ENCODE measurements at regions not wholly inside any gene's neighbourhood (a gene's known extent, or its start where the extent isn't known, plus 50 kb on each side); places are given as distances from the start of the nearest gene placed in this dataset.
A peak's percentile ranks its signal among the peaks of the same experiment; 100 is the strongest.

DNA sequence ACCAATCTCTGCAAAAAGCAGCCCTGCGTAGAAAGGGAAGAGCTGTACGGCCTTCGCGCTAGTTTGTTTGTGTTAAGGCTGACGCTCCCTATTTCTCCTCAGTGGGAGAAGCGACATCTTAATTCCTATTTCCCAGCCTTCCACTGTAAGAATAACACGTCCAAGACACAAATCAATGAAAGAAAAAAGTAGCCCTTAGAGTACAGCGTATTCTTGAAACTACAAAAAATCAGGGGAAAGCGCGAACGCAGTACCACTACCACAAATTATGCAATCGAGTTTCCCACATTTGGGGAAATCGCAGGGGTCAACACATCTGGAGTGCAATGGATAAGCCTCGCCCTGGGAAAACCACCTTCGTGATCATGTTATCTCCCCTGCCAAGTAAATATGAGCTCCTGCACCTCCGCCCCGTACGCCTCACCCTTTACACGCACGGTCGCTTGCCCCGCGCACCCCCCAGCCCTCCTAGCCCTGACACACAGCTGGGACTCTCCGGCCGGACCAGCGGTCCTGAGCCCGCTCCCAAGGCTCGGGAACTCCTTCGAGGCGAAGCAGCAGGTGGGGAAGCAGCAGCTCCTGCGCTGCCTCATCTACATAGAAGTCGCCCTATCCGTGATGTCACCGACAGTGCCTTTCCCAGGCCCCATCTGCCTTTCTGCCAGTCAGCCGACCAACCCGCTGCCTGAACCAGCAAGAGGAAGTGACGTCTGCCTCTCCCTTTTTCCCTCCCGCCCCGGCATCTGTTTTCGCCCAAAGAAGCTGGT lies 94.7 kb downstream of the PPIAL4G start (continued):
- TF ChIP-seq, protein P1, sequence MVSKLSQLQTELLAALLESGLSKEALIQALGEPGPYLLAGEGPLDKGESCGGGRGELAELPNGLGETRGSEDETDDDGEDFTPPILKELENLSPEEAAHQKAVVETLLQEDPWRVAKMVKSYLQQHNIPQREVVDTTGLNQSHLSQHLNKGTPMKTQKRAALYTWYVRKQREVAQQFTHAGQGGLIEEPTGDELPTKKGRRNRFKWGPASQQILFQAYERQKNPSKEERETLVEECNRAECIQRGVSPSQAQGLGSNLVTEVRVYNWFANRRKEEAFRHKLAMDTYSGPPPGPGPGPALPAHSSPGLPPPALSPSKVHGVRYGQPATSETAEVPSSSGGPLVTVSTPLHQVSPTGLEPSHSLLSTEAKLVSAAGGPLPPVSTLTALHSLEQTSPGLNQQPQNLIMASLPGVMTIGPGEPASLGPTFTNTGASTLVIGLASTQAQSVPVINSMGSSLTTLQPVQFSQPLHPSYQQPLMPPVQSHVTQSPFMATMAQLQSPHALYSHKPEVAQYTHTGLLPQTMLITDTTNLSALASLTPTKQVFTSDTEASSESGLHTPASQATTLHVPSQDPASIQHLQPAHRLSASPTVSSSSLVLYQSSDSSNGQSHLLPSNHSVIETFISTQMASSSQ (IDR thresholded peaks at IDR 0.05; ENCODE audit: low read depth): no peak
- TF ChIP-seq, protein P1 (CRISPR knock-in tag; IDR thresholded peaks at IDR 0.05; ENCODE audit: borderline replicate concordance): no peak
- no peak for TF ChIP-seq CC2D1A (CRISPR knock-in tag; IDR thresholded peaks at IDR 0.05)
- no peak for TF ChIP-seq ZNF746 (CRISPR knock-in tag; IDR thresholded peaks at IDR 0.05)
- TF ChIP-seq, protein P2, sequence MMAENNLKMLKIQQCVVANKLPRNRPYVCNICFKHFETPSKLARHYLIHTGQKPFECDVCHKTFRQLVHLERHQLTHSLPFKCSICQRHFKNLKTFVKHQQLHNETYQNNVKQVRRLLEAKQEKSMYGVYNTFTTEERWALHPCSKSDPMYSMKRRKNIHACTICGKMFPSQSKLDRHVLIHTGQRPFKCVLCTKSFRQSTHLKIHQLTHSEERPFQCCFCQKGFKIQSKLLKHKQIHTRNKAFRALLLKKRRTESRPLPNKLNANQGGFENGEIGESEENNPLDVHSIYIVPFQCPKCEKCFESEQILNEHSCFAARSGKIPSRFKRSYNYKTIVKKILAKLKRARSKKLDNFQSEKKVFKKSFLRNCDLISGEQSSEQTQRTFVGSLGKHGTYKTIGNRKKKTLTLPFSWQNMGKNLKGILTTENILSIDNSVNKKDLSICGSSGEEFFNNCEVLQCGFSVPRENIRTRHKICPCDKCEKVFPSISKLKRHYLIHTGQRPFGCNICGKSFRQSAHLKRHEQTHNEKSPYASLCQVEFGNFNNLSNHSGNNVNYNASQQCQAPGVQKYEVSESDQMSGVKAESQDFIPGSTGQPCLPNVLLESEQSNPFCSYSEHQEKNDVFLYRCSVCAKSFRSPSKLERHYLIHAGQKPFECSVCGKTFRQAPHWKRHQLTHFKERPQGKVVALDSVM (CRISPR knock-in tag; IDR thresholded peaks at IDR 0.05): no peak
- TF ChIP-seq IRF2 (CRISPR knock-in tag; IDR thresholded peaks at IDR 0.05): no peak
- TF ChIP-seq, protein P3, sequence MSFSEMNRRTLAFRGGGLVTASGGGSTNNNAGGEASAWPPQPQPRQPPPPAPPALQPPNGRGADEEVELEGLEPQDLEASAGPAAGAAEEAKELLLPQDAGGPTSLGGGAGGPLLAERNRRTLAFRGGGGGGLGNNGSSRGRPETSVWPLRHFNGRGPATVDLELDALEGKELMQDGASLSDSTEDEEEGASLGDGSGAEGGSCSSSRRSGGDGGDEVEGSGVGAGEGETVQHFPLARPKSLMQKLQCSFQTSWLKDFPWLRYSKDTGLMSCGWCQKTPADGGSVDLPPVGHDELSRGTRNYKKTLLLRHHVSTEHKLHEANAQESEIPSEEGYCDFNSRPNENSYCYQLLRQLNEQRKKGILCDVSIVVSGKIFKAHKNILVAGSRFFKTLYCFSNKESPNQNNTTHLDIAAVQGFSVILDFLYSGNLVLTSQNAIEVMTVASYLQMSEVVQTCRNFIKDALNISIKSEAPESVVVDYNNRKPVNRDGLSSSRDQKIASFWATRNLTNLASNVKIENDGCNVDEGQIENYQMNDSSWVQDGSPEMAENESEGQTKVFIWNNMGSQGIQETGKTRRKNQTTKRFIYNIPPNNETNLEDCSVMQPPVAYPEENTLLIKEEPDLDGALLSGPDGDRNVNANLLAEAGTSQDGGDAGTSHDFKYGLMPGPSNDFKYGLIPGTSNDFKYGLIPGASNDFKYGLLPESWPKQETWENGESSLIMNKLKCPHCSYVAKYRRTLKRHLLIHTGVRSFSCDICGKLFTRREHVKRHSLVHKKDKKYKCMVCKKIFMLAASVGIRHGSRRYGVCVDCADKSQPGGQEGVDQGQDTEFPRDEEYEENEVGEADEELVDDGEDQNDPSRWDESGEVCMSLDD (CRISPR knock-in tag; IDR thresholded peaks at IDR 0.05; ENCODE audit: borderline replicate concordance): no peak
- no peak for TF ChIP-seq NR2F2 (IDR thresholded peaks at IDR 0.05; ENCODE audit: borderline replicate concordance, low read depth)
- 0 out of 2 replicates have a peak, but pooled peaks have one; percentile 41 for TF ChIP-seq AKAP8 (CRISPR knock-in tag; IDR thresholded peaks at IDR 0.05)
- TF ChIP-seq, protein P4, sequence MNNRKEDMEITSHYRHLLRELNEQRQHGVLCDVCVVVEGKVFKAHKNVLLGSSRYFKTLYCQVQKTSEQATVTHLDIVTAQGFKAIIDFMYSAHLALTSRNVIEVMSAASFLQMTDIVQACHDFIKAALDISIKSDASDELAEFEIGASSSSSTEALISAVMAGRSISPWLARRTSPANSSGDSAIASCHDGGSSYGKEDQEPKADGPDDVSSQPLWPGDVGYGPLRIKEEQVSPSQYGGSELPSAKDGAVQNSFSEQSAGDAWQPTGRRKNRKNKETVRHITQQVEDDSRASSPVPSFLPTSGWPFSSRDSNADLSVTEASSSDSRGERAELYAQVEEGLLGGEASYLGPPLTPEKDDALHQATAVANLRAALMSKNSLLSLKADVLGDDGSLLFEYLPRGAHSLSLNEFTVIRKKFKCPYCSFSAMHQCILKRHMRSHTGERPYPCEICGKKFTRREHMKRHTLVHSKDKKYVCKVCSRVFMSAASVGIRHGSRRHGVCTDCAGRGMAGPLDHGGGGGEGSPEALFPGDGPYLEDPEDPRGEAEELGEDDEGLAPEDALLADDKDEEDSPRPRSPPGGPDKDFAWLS (CRISPR knock-in tag; IDR thresholded peaks at IDR 0.05; ENCODE audit: borderline replicate concordance): no peak
- TF ChIP-seq GATAD2A (CRISPR knock-in tag; IDR thresholded peaks at IDR 0.05): peak; percentile 43; the same call in 1 of the 2 replicates
- no peak for TF ChIP-seq ASH2L (IDR thresholded peaks at IDR 0.05; ENCODE audit: insufficient read length, low read depth, low read length)
- TF ChIP-seq SMARCC2 (IDR thresholded peaks at IDR 0.05): no peak
- no peak for TF ChIP-seq HNF4G (IDR thresholded peaks at IDR 0.05; ENCODE audit: borderline replicate concordance, low read depth, low read length)
- no peak for TF ChIP-seq HNF4G (CRISPR knock-in tag; IDR thresholded peaks at IDR 0.05; ENCODE audit: borderline replicate concordance, low read depth)
- peak; percentile 43 for TF ChIP-seq RBM39 (IDR thresholded peaks at IDR 0.05; ENCODE audit: low read depth, low read length, poor library complexity, severe bottlenecking)
- TF ChIP-seq POLR2A (IDR thresholded peaks at IDR 0.05; ENCODE audit: insufficient read depth in 1 of 2, low read depth in 2 of 2, low read length in 2 of 2): peak; percentile 74 to 97
- no peak; the same call in 1 of the 2 replicates for TF ChIP-seq NRL (CRISPR knock-in tag; IDR thresholded peaks at IDR 0.05; ENCODE audit: borderline replicate concordance)
- TF ChIP-seq LCORL (IDR thresholded peaks at IDR 0.05): peak; percentile 24; the same call in 1 of the 2 replicates
- TF ChIP-seq LCORL (CRISPR knock-in tag; IDR thresholded peaks at IDR 0.05): no peak
